ENCODE measurements at regions not wholly inside any gene's neighbourhood (a gene's known extent, or its start where the extent isn't known, plus 50 kb on each side); places are given as distances from the start of the nearest gene placed in this dataset.

DNA sequence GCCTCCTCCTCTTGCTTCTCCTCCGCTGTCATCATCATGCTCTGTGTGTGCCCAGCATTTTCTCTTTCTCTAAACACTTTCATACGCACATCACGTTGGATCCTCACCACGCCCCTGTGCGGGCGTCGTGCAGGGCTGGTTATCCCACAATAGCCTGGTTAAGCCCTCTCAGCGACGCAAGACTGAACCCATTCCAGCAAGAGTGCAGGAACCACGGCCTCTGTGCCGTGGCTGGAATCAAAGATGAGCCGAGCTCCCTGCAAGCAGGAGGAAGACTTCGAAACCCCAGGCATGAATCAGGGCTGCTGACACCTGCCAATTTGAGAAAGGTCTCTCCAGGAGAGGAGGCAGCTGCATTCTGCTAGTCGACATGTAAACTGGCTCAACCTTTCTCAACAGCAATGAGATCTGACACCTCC is 74.8 kb upstream of the FOXK1 start:
- no peak for TF ChIP-seq CTCF (IDR thresholded peaks at IDR 0.05)
- no peak for TF ChIP-seq POLR2A (IDR thresholded peaks at IDR 0.05)
- no peak for TF ChIP-seq EP300 (IDR thresholded peaks at IDR 0.05)
